Ishikawa (cell line): ENCODE measurements at regions not wholly inside any gene's neighbourhood (a gene's known extent, or its start where the extent isn't known, plus 50 kb on each side); places are given as distances from the start of the nearest gene placed in this dataset.

Experiments used
- CEBPB ChIP-seq: IDR thresholded peaks from 2 replicates; pipeline ENCODE4 v1.6.1; 2012
- EP300 ChIP-seq: IDR thresholded peaks from 2 replicates; pipeline ENCODE4 v1.6.1; 2012; ENCODE audit warnings: borderline replicate concordance
- FOXM1 ChIP-seq: IDR thresholded peaks from 2 replicates; pipeline ENCODE4 v1.6.1; 2012; ENCODE audit warnings: low read depth, borderline replicate concordance
- MAX ChIP-seq: IDR thresholded peaks from 2 replicates; pipeline ENCODE4 v1.6.1; 2012
- NFIC ChIP-seq: IDR thresholded peaks from 2 replicates; pipeline ENCODE4 v1.6.1; 2012
- RAD21 ChIP-seq: IDR thresholded peaks from 2 replicates; pipeline ENCODE4 v1.6.1; 2012; ENCODE audit warnings: low read depth
- TAF1 ChIP-seq: IDR thresholded peaks from 2 replicates; pipeline ENCODE4 v1.6.1; 2012; ENCODE audit warnings: low read depth, mild to moderate bottlenecking
- TCF12 ChIP-seq: IDR thresholded peaks from 2 replicates; pipeline ENCODE4 v1.6.1; 2012; ENCODE audit warnings: low read depth
- TEAD4 ChIP-seq: IDR thresholded peaks from 2 replicates; pipeline ENCODE4 v1.6.1; 2012
- YY1 ChIP-seq: IDR thresholded peaks from 2 replicates; pipeline ENCODE4 v1.6.1; 2012; ENCODE audit warnings: low read depth
- ZBTB7A ChIP-seq: IDR thresholded peaks from 2 replicates; pipeline ENCODE4 v1.6.1; 2012; ENCODE audit warnings: low read depth

- TF ChIP-seq TAF1 (no peak), CEBPB (peak; percentile 25; the same call in 1 of the 2 replicates), RAD21 (0 out of 2 replicates have a peak, but pooled peaks have one; percentile 13), EP300 (peak; percentile 84), FOXM1 (no peak), MAX (no peak), YY1 (peak; percentile 61; the same call in 1 of the 2 replicates), NFIC (peak; percentile 98), TEAD4 (peak; percentile 73), ZBTB7A (no peak), TCF12 (peak; percentile 68)
Measured at GRCh38 chr21:16420031-16420724, 690.4 kb downstream of the USP25 start.
